DND-41 (cell line): ENCODE measurements at regions not wholly inside any gene's neighbourhood (a gene's known extent, or its start where the extent isn't known, plus 50 kb on each side); places are given as distances from the start of the nearest gene placed in this dataset.
"Not testable (repeated sequence)": the region's sequence is repeated elsewhere in the genome, so short reads cannot be mapped to it uniquely, and the experiment has no call there.

Source experiments
- ATAC-seq: fragments of 200-7000 bp; cut with Tn5 transposase; 3 replicates; pipeline ENCODE4 v1.9.1; 2021; ENCODE audit warnings: low read depth; ENCODE audit not compliant: insufficient read depth
- DNase-seq: peaks from one replicate; pipeline ENCODE4 v3.0.0-alpha.2; 2020
- H2AFZ ChIP-seq: 2 replicates; pipeline ENCODE4 v1.6.0; 2012; ENCODE audit warnings: low read depth, low read length
- H3K27ac ChIP-seq: 2 replicates; pipeline ENCODE4 v1.5.1; 2012; ENCODE audit warnings: low read length, inconsistent platforms
- H3K27me3 ChIP-seq: fragments of 200-600 bp; sonication (generic); 2 replicates; pipeline ENCODE4 v1.6.0; 2012; ENCODE audit warnings: low read length, mild to moderate bottlenecking, inconsistent platforms; ENCODE audit not compliant: insufficient read depth, poor library complexity
- H3K36me3 ChIP-seq: 2 replicates; pipeline ENCODE4 v1.5.1; 2012; ENCODE audit warnings: low read length, inconsistent platforms; ENCODE audit not compliant: insufficient read depth
- H3K4me1 ChIP-seq: 2 replicates; pipeline ENCODE4 v1.5.1; 2012; ENCODE audit warnings: mild to moderate bottlenecking, low read length; ENCODE audit not compliant: insufficient read depth
- H3K4me2 ChIP-seq: 2 replicates; pipeline ENCODE4 v1.6.0; 2012; ENCODE audit warnings: mild to moderate bottlenecking, moderate library complexity, low read length, inconsistent platforms; ENCODE audit not compliant: insufficient read depth
- H3K4me3 ChIP-seq, 2 experiments: fragments of 200-600 bp in 1 of 2; shearing (Covaris generic) in 1 of 2; 2 replicates each; pipeline ENCODE4 v1.5.1; 2012 to 2016; ENCODE audit warnings: inconsistent platforms in 2 of 2, low read length in 2 of 2, mild to moderate bottlenecking in 2 of 2, low read depth in 1 of 2, moderate library complexity in 1 of 2
- H3K79me2 ChIP-seq: 2 replicates; pipeline ENCODE4 v1.6.0; 2012; ENCODE audit warnings: low read length, inconsistent platforms; ENCODE audit not compliant: insufficient read depth
- H3K9ac ChIP-seq: 2 replicates; pipeline ENCODE4 v1.6.0; 2012; ENCODE audit warnings: low read depth, mild to moderate bottlenecking, inconsistent platforms, low read length, moderate library complexity
- H3K9me3 ChIP-seq: 2 replicates; pipeline ENCODE4 v1.5.1; 2012; ENCODE audit warnings: low read length, moderate library complexity, mild to moderate bottlenecking, inconsistent platforms; ENCODE audit not compliant: insufficient read depth, severe bottlenecking
- H4K20me1 ChIP-seq: 2 replicates; pipeline ENCODE4 v1.6.0; 2012; ENCODE audit warnings: low read length; ENCODE audit not compliant: insufficient read depth
- CTCF ChIP-seq: IDR thresholded peaks from 2 replicates; pipeline ENCODE4 v1.5.1; 2012; ENCODE audit warnings: borderline replicate concordance, low read length, moderate library complexity, mild to moderate bottlenecking; ENCODE audit not compliant: poor library complexity, severe bottlenecking; ENCODE audit errors: extremely low read depth
- EZH2 ChIP-seq: IDR thresholded peaks from 3 replicates; pipeline ENCODE4 v1.6.1; 2012; ENCODE audit warnings: borderline replicate concordance, low read depth, mild to moderate bottlenecking, moderate library complexity, low read length, inconsistent platforms; ENCODE audit not compliant: severe bottlenecking

GRCh38 chr9:75500479-75500878, 390.0 kb upstream of the PCSK5 start:
- DNase-seq (no peak), ATAC-seq (no peak)
- Histone ChIP-seq H3K9me3 (no peaks in the 10 kb centered on the region), H3K27ac (no peak overlapping the region), H2AFZ (no peak overlapping the region), H3K4me3 (no peak overlapping the region), H3K36me3 (no peaks in the 10 kb centered on the region), H3K9ac (no peak overlapping the region), H3K27me3 (no peaks in the 10 kb centered on the region), H3K4me1 (no peaks in the 10 kb centered on the region), H4K20me1 (no peaks in the 10 kb centered on the region), H3K79me2 (no peaks in the 10 kb centered on the region), H3K4me2 (no peak overlapping the region)
- no peak for TF ChIP-seq EZH2
- no peak for TF ChIP-seq CTCF

- not testable (repeated sequence) for H3K79me2 ChIP-seq, ATAC-seq, DNase-seq, H3K36me3 ChIP-seq, H4K20me1 ChIP-seq, H3K9ac ChIP-seq, H3K4me3 ChIP-seq, H3K27ac ChIP-seq, H3K9me3 ChIP-seq, H3K4me2 ChIP-seq, H2AFZ ChIP-seq, H3K27me3 ChIP-seq, H3K4me1 ChIP-seq
Measured at GRCh38 chr9:75500940-75501339, 389.5 kb upstream of the PCSK5 start.

- TF ChIP-seq CTCF = no peak
- TF ChIP-seq EZH2 = no peak
- no peaks in the 10 kb centered on the region for H3K36me3 ChIP-seq
- H3K9ac ChIP-seq = no peak overlapping the region
- ATAC-seq (no peak), DNase-seq (no peak)
- no peak overlapping the region for H3K27ac ChIP-seq
- no peak overlapping the region for H3K4me3 ChIP-seq
- H2AFZ ChIP-seq = no peak overlapping the region
- H3K4me2 ChIP-seq = no peak overlapping the region
- H3K27me3 ChIP-seq = no peaks in the 10 kb centered on the region
- no peaks in the 10 kb centered on the region for H3K79me2 ChIP-seq
- H4K20me1 ChIP-seq = no peaks in the 10 kb centered on the region
- H3K4me1 ChIP-seq = no peaks in the 10 kb centered on the region
- H3K9me3 ChIP-seq = no peaks in the 10 kb centered on the region
Measured at GRCh38 chr9:75504721-75505120, 385.8 kb upstream of the PCSK5 start.

- H3K79me2 ChIP-seq = no peaks in the 10 kb centered on the region
- no peak for DNase-seq
- H3K4me2 ChIP-seq = no peak overlapping the region
Measured at GRCh38 chr9:75505654-75506053, 384.8 kb upstream of the PCSK5 start.

More at GRCh38 chr9:75505654-75506053, 384.8 kb upstream of the PCSK5 start:
- Histone ChIP-seq H3K4me3 (no peak overlapping the region), H3K9ac (no peak overlapping the region), H3K36me3 (no peaks in the 10 kb centered on the region), H3K9me3 (no peaks in the 10 kb centered on the region), H3K27ac (no peak overlapping the region), H2AFZ (no peak overlapping the region), H3K27me3 (no peaks in the 10 kb centered on the region), H3K4me1 (no peaks in the 10 kb centered on the region), H4K20me1 (no peaks in the 10 kb centered on the region)
- TF ChIP-seq EZH2 (no peak), CTCF (no peak)
- ATAC-seq = no peak
